ENCODE measurements at regions not wholly inside any gene's neighbourhood (a gene's known extent, or its start where the extent isn't known, plus 50 kb on each side); places are given as distances from the start of the nearest gene placed in this dataset.

DNA sequence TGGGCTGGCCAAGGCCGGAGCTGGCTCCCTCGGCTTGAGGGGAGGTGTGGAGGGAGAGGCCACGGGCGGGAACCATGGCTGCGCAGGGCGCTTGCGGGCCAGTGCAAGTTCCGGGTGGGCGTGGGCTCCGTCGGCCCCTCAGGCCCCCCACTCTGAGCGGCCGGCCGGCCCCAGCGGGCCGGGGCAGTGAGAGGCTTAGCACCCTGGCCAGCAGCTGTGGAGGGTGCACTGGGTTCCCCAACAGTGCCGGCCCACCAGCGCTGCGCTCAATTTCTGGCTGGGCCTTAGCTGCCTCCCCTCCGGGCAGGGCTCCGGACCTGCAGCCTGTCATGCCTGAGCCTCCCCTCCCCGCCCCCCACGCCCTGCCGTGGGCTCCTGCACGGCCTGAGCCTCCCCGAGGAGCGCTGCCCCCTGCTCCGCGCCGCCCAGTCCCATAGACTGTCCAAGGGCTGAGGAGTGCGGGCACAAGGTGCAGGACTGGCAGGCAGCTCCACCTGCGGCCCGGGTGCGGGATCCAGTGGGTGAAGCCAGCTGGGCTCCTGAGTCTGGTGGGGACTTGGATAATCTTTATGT lies 184.2 kb downstream of the ATPSCKMT start:
- ChIA-PET CTCF (no interaction called here), POLR2A (ENCODE audit: unreplicated experiment) (no interaction called here)
- Histone ChIP-seq H3K4me2 (no peak overlapping the region), H3K9me3 (ENCODE audit: insufficient read depth, low read depth) (peaks cover 7% of the 10 kb centered on the region; the same call in 1 of the 2 replicates), H3K4me1 (replicated peaks; ENCODE audit: insufficient read depth) (no peaks in the 10 kb centered on the region), H3K27me3 (ENCODE audit: insufficient read depth, low read depth) (peaks cover 17% of the 10 kb centered on the region; the same call in 1 of the 2 replicates), H2AFZ (no peak overlapping the region), H3K27ac (no peak overlapping the region), H3F3A (ENCODE audit: insufficient read depth, low read depth) (no peaks in the 10 kb centered on the region), H3K79me2 (ENCODE audit: low read depth) (no peaks in the 10 kb centered on the region), H3K4me3 (no peak overlapping the region), H4K20me1 (ENCODE audit: insufficient read depth) (no peaks in the 10 kb centered on the region), H3K36me3 (ENCODE audit: low read depth) (no peaks in the 10 kb centered on the region), H3K9me2 (ENCODE audit: insufficient read depth) (no peaks in the 10 kb centered on the region)
- DNase-seq, result no peak
- TF ChIP-seq EZH2 (IDR thresholded peaks at IDR 0.05; ENCODE audit: low read depth), result no peak
- TF ChIP-seq, protein P1, sequence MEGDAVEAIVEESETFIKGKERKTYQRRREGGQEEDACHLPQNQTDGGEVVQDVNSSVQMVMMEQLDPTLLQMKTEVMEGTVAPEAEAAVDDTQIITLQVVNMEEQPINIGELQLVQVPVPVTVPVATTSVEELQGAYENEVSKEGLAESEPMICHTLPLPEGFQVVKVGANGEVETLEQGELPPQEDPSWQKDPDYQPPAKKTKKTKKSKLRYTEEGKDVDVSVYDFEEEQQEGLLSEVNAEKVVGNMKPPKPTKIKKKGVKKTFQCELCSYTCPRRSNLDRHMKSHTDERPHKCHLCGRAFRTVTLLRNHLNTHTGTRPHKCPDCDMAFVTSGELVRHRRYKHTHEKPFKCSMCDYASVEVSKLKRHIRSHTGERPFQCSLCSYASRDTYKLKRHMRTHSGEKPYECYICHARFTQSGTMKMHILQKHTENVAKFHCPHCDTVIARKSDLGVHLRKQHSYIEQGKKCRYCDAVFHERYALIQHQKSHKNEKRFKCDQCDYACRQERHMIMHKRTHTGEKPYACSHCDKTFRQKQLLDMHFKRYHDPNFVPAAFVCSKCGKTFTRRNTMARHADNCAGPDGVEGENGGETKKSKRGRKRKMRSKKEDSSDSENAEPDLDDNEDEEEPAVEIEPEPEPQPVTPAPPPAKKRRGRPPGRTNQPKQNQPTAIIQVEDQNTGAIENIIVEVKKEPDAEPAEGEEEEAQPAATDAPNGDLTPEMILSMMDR (conservative IDR thresholded peaks at IDR 0.05), result no peak
- intact Hi-C loops (cut with micrococcal nuclease; ENCODE audit: unreplicated experiment), result no loop called here
- no TSS peak for BruUV-seq (replicated peaks)

- no peaks in the 10 kb centered on the region for H4K20me1 ChIP-seq (ENCODE audit: insufficient read depth)
- H3K79me2 ChIP-seq (ENCODE audit: low read depth), result no peaks in the 10 kb centered on the region
- H3K9me2 ChIP-seq (ENCODE audit: insufficient read depth), result no peaks in the 10 kb centered on the region
- H3K4me1 ChIP-seq (replicated peaks; ENCODE audit: insufficient read depth), result no peaks in the 10 kb centered on the region
- H3K36me3 ChIP-seq (ENCODE audit: low read depth), result no peaks in the 10 kb centered on the region
- intact Hi-C loops (cut with micrococcal nuclease; ENCODE audit: unreplicated experiment), result no loop called here
- H3K9me3 ChIP-seq (ENCODE audit: insufficient read depth, low read depth), result peaks cover 5% of the 10 kb centered on the region; the same call in 1 of the 2 replicates
- no peak overlapping the region for H3K27ac ChIP-seq
- peaks cover 22% of the 10 kb centered on the region; the same call in 1 of the 2 replicates for H3K27me3 ChIP-seq (ENCODE audit: insufficient read depth, low read depth)
- no peak overlapping the region for H2AFZ ChIP-seq
- no peak for DNase-seq
- H3K4me2 ChIP-seq, result no peak overlapping the region
- BruUV-seq (replicated peaks), result no TSS peak
- TF ChIP-seq, protein P1 (conservative IDR thresholded peaks at IDR 0.05), result no peak
- no peak for TF ChIP-seq EZH2 (IDR thresholded peaks at IDR 0.05; ENCODE audit: low read depth)
- H3F3A ChIP-seq (ENCODE audit: insufficient read depth, low read depth), result no peaks in the 10 kb centered on the region
- POLR2A ChIA-PET (ENCODE audit: unreplicated experiment), result no interaction called here
- CTCF ChIA-PET, result no interaction called here
- no peak overlapping the region for H3K4me3 ChIP-seq
Observed at GRCh38 chr5:10064546-10065195, 185.0 kb downstream of the ATPSCKMT start.

DNA sequence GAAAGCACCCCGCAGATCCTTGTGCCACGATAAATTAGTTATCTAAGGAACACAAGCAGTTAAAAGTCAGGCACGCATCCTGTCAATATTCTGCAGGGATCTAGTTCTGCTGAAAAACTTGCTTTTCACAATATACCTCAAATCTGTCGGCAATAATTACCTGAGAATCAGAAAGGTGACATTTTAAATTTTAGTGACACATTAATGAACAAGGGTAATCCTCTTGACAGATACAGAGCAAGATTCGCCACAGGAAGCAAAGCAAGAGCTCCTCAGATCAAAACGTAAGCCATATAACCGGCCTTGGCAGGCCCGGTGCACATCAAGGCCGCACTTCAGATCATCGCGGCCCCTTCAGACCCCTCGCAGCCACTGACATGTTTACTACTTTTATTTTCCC lies 185.7 kb downstream of the ATPSCKMT start:
- ChIA-PET CTCF (no interaction called here), POLR2A (ENCODE audit: unreplicated experiment) (no interaction called here)
- H3K36me3 ChIP-seq (ENCODE audit: low read depth), result no peaks in the 10 kb centered on the region
- TF ChIP-seq, protein P1 (conservative IDR thresholded peaks at IDR 0.05), result no peak
- no peak for DNase-seq
- no peaks in the 10 kb centered on the region for H3F3A ChIP-seq (ENCODE audit: insufficient read depth, low read depth)
- H3K4me3 ChIP-seq, result no peak overlapping the region
- no peaks in the 10 kb centered on the region for H3K9me2 ChIP-seq (ENCODE audit: insufficient read depth)
- no peak overlapping the region for H3K4me2 ChIP-seq
- peaks cover 27% of the 10 kb centered on the region; the same call in 1 of the 2 replicates for H3K27me3 ChIP-seq (ENCODE audit: insufficient read depth, low read depth)
- H3K9me3 ChIP-seq (ENCODE audit: insufficient read depth, low read depth), result 0 out of 2 replicates have a peak, but pooled peaks cover 4% of the 10 kb centered on the region
- no peaks in the 10 kb centered on the region for H4K20me1 ChIP-seq (ENCODE audit: insufficient read depth)
- no peak overlapping the region for H3K27ac ChIP-seq
- no peaks in the 10 kb centered on the region for H3K4me1 ChIP-seq (replicated peaks; ENCODE audit: insufficient read depth)
- BruUV-seq (replicated peaks), result no TSS peak
- no peaks in the 10 kb centered on the region for H3K79me2 ChIP-seq (ENCODE audit: low read depth)
- intact Hi-C loops (cut with micrococcal nuclease; ENCODE audit: unreplicated experiment), result no loop called here
- no peak overlapping the region; the same call in 1 of the 2 replicates for H2AFZ ChIP-seq
